ENCODE measurements at regions not wholly inside any gene's neighbourhood (a gene's known extent, or its start where the extent isn't known, plus 50 kb on each side); places are given as distances from the start of the nearest gene placed in this dataset.

DNA sequence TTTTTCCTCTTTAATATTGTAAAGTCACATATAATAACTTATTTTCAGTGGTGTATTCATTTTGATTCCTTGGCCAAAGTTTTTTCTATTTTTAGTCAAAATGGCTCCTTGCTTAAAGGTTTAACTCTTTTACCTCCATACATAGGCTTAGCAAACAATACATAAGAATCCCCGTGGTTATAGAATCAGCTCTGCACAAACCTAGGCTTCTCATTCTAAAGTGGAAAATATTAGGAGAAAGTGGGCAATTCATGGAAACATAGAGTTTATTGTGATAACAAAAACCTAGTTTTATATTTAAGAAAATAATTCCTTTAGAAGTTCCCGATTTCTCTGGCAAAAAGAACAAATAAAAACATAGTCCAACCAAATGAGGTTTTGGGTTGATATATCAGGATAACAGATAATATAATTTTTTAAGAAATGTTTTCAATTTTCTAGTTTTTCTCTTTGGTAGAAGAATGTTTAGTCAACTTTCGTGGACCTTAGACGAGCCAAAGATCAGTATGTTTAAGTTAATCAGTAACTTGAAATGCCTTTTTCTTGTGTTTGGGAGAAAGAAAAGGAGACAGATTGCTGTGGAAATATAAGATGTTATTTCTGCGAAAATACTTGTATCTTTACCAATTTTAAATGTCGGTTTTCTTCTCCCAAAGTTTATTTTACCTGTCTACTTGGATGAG is 93.4 kb upstream of the KLF12 start:
- DNase-seq = no peak

DNA sequence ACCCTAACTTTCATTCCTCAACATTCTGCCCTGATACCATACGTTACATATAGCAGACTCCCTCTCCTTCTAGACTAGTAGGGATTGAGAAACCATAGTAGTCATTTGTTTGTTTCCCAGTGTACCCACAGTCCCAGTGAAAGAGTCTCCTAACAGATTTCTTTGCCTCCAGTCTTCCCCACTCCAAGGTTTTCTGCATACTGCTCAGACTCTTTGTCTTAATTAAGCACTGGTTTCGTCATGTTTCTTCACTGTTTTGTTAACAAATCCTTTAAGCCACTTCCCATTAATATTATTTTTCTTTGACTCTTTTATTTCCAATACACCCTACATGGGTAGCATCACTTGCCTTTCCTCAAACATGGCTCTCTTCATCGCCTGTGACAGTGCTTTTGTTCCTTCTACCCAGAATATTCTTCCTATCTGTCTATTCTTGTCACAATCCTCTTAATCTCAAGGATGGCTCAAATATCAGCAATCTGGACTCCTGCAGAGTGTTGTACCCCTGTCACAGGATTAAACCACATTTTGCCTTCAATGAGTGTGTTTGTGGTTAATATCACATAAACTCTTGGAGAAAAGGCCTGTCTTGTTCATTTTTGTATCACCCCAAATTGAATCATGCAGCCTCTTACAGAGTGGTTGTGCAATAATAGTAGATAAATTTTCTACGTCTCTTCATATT is 92.7 kb upstream of the KLF12 start:
- no peak for DNase-seq

DNA sequence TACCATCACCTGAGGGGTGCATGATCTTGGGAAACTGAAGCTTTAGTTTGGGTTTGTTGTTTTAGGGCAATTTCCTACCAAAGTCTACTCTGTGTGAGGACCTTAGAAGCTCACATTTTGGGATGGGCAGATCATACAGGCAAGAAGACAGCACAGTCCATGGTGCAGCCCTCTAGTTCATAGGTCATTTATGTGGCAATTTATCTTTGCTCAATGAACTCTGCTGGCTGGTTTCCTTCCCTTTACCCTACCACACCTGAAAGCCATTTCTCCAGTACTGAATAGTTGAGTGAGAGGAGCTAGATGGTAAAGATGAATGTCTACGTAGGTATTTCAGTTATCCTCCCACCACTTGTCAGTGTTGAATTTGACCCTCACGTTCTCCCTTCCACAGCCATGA is 87.5 kb upstream of the KLF12 start:
- DNase-seq = no peak

DNA sequence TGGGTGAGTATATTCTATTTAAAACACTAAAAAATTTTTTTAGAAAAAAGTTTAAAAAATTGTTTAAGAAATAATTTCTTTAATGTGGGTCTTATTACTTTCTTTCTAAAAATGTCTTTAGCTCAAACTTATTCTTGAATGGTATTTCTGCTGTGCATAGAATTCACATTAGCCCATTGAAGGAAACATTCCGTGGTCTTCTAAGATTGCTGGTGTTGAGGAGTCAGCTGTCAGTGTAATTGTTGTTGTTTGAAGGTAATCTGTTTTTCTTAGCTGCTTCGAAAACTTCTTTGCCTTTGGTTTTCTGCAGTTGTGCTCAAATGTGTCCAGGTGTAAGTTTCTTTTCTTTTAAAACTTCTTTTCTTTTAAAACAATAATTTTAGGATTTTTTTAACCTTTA is 85.4 kb upstream of the KLF12 start:
- no peak for DNase-seq

DNA sequence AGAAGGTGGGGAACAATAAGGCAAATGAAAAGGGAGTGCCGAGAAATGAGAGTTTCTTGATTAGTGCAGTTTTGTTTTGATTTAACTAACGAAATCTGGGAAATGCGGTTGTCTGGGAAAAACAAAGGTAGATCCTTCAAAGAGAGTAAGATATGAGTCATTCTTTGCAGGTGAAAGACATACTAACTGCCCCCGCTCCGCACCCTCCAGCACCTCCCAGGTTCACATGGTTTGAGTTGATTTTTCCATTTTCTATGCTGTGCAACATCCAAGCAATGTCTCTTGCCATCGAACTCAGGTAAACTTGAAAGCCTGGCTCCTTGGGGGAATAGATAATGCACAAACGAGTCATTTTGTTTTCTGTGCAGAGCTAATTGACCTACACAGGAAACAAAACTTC is 84.1 kb upstream of the KLF12 start:
- DNase-seq = no peak

DNA sequence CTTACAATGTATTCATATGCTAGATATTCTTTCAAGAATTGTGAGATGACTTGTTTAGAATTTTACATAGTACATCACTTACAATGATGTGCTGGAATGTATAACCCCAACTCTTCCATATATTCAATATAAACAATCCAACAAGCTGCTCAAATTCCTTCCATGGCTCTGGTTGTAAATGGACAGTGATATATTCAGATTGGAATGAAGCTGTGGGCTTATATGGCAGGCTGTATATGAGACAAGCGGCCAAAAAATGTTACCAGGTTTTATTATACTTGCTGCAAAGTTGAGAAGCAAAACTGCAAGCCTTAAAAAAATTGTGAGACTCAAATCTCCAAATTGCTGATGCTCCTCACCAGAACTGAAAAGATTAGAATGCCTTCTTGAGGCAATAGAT is 83.6 kb upstream of the KLF12 start:
- no peak for DNase-seq

DNA sequence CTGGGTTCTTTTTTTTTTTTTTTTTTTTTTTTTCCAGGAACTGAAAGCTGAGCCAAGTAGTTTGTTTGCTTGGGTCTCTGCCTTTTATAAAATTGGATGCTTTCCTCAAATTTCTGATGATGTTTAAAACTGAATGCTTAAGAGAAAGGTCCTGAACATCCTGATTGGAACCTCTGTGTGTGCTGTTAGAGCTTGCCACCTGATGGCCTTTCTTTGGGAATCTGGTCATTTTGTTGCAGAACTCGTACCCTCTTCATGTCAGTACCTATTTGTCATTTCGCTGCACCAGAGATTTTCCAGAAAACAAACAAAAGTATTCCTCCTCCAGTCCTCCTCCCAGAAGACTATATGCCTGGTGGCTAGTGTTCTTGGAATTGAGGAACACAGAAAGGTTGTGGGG is 81.2 kb upstream of the KLF12 start:
- DNase-seq = no peak

DNA sequence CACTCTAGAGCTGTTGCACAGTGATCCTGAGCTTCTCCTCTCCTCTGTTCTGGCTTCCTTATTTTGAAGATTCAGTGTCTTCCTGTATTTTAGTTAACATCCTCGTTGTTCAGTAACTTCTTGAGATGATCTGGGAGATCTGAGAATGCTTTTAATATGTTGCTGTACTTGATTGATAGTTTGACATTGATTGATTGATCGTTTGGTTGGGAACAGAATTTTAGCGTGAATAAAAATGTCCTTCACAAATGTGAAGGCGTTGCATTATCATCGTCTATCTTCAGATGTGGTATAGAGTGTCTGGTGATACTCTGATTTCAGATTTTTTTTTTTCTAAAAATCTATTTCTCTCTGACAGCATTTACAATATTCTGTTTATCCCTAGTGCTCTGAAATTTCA is 80.1 kb upstream of the KLF12 start:
- DNase-seq = no peak

DNA sequence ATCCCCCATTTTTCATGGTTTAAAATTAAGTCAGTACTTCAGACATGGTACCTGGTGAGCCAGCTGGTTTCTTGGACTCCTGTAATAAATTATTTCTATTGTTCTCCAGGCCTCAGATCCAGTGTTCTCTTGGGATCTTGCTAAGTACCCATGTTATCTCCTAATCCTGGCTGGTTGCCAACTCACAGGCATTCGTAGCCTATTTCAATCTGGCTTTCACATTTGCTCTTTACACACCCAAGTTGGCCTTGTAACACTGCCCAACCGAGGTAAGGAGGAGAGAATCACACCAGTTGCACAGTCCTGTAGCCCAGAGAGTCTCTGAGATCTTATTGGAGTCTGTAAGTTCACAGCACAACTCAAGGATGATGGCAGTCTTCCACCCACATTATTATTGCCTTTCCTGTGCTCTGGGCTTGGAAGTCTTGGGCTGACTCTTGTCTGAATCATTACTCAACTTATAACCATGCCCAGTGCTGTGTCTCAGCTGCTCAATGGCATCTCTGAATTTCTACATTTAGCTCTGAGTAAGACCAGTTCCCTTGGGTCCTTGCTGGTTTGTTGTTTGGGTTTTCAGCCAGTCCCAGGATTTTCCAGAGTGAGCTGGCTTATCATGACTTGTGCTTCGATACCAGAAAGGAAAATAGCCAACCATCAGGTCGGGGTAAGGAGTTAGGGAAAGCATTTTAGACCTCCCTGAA is 76.6 kb upstream of the KLF12 start:
- no peak for DNase-seq

DNA sequence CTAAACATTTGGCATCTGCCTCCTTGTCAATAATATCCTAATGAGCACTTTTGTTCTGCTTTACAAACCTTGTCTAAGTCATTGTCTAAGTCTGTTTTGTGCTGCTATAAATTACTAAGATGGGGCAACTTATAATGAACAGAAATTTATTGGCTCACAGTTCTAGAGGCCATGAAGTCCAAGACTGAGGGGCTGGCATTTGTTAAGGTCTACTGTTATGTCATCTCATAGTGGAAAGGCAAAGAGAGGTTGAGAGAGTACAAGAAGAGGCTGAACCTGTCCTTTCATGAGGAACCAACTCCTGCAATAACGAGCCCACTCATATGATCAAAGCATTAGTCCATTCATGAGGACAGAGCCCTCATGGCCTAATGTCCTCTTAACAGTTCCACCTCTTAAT is 72.7 kb upstream of the KLF12 start:
- DNase-seq = no peak

DNA sequence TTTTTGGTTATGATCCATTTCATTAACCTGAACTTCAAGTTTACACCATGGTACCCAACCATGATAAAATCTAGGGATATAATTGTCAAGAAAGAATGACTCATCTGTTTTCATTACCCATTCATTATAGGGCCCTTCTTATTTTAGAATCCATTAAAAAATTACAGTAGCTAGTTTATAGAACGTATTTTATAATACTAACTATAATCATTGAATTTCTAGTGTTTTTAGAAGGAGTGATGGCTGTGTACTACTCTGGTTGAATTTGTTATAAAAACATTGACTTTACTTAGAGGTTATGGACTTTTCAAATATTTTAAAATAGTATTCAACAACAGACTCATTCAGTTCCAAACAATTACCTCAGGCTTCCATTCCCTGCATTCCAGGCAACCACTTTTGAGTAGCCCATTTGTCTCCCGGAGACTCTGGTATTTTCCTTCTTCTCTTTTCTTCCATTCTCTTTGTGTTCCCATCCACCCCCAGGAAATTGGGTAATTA is 71.9 kb upstream of the KLF12 start:
- no peak for DNase-seq

DNA sequence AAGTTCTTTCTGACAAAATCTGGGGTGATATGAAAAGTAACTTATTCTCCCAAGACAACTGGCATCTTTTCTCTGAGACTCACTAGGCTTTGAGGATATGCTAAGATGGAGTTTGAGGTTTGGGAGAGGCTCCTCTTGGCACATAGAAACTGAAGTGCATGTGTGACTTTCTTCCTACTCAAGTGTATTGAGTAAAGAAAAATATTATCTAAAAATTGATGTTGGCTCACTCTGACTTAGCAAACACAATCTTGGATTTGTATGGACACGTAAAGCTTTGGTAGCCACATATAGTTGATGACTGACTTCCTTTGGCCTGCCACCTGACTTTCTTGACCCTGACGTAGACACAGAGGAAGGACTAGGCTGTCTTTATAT is 71.1 kb upstream of the KLF12 start:
- DNase-seq = no peak

DNA sequence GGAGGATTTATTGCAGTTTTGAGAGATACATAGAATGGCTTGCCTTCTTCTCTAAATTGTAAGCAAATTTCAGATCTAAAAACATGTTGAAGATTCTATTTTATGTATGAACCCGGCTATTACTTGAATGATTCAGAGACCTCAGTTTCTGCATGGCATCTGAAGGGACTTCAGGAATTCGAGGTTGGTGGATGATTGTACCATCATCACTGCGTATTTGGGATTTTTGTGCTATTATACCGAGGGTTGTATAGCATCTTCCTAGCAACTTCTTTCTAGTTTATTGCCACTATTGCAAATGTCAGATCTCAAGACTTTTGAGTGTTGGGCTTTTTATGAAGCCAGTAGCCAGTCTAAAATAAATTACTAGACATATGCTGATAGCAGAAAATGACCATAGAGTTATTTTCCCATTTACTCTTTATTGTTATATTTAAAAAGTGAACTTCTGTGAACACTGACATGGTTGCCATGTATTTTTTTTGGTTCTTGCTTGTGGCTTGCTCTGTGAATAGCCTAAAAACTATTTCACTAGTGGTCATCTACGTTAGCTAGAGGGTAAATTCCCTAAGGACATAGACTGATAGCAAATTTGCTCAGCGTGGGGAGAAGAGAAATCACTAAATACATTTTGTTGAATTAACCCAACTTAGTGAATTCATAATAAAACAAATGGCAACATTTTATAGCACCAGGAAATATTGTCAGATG is 70.6 kb upstream of the KLF12 start:
- DNase-seq = no peak

DNA sequence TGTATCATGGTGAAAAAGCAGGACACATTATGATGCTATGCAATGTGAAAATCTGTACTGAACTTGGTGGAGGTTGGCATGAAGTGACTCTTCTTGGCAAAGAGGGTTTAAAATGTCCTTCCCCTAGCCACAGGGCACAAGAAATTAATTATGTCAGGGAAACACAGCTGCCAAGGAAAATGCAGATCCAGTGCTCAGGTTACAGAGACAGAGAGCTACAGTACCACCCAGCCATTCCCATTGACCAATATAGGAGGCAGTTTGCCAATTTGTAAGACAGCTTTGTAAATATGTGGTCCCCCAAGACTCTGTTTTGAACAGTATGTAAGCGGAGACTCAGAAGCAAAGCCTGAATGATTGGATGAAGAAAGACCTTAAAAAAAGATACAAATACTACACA is 69.4 kb upstream of the KLF12 start:
- DNase-seq = no peak

DNA sequence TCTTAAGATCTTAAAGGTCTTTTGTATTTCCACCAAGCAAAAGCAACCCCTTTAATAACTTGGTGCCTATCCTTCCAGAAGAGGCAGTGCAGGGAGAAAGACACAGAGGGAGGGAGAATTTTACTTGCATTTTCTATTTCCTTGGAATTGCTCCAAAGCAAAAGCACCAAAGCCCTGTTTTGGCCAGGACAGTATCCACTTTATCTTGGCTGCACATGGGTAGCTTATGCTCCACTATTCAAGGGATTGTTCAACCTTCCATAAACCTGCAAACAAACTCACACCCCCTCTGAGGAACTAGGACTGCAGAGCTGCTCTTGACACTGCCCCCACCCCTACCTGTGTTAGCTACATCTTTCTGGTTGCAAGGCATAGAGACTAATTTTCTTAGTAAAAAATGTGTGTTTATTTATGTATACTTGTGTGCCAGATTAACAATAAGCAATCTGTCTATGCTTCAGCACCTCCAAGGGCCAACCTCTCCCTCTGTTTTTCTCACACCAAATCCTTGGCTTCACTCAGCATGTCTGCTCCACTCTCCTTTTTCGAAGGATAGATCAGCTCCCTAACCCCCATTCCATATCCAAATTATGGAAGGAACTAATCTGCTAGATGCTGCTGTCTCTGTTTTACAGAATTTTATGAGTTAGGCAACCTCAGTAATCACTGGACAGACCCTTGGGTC is 68.1 kb upstream of the KLF12 start:
- no peak for DNase-seq

DNA sequence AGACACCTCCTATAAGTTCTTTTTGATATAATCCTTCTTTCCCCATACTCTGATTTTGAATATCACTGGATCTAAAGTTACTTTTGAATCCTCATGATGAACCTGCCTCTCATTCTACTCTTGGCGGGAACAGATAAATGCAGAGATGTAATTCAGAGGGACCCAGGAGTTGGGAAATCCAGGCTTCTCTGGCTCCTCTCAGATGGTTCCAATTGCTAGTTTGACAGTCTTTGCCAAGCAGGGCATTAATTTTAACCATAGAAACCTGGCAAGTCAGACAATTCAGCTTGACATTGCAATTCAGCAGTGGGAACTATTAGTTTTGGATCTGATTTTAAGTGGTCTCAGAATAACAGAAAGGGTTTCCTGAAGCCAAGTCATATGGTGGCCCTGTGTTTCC is 67.3 kb upstream of the KLF12 start:
- no peak for DNase-seq

DNA sequence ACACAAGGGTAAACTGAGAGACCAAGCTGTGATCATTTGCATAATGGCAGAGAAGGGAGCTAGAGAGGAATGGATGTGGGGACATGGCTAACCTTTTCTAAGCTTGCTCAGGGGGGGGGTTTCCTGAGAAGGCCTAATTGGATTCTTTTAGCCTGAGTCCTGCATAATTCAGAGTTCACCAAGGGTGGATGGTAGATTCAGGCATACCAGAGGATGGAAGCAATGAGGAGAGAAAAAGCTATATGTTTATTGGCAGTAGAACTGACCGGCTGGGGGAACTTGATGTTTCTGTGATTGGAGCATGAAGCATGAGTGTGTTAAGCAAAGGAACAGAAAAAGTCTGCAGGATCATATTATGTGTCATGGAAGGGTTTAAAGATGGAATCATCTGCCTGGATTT is 65.9 kb upstream of the KLF12 start:
- no peak for DNase-seq

DNA sequence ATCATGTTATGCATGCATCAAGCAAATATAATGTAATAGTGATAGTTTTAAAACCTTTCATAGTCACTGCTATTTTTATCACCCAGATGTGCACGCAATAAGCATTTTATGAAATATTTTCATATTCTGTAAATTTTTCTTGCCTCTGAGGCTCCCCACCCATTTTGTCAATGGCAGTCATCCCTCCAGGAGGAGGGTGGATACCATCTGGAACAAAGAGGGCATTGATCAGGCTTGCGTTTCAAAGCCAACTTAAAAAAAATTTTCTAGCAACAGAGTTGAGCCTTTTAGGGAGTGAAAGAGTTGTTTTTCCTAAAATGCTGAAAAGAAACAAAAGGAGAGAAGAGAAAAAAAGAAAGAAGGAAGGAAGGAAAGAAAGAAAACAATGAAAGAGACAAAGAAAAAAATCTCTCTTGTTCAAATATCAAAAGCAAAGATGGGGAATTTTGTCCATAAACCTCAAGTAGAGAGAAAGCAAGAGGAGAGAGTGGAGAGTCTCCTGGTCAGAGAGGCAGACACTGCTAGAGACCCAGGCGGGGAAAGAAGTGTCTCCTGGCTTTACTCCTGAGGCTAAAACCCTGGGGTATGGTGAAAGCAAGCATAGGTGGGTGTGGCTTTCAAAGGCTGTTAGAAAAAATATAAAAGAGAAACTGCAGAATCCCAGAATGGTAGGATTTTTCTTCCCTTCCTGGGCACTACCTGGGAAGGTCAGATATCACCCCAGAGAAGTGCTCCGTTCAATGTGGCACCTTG is 63.6 kb upstream of the KLF12 start:
- DNase-seq = no peak

DNA sequence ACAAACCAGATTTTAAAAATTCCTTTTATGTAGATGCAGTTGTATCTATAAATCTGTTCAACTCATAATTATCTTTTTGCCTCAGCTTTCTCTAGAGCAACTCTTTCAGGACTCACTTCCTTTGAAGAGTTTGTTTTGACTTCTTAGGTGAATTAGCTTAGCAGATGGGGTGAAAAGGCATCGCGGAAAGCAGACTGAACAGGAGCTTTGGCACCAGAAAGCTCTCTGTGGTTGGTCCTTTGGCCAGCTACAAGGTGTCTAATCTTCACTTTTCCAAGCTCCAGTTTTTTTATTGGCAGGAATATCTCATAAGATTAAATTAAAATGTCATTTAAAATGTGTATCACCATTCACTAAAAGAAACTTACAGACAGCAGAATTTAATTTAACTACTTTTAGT is 60.6 kb upstream of the KLF12 start:
- no peak for DNase-seq

DNA sequence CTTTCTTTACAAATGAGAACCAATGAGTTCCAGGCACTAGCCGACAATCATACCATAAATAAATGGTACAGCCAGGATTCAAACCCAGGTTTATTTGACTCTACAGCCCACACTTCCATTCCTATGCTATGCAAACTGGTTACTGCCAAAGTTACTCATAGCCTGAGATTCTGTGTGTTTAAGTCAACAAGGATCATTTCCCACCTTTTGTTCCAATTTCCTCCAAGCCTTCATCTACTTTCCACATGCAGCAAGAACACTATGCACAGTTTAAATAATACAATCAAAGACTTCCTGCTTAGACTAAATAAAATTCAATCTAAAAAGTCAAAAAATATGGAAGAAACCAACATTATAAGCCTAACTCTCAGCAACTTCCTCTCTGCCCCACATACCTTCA is 59.2 kb upstream of the KLF12 start:
- DNase-seq = no peak

DNA sequence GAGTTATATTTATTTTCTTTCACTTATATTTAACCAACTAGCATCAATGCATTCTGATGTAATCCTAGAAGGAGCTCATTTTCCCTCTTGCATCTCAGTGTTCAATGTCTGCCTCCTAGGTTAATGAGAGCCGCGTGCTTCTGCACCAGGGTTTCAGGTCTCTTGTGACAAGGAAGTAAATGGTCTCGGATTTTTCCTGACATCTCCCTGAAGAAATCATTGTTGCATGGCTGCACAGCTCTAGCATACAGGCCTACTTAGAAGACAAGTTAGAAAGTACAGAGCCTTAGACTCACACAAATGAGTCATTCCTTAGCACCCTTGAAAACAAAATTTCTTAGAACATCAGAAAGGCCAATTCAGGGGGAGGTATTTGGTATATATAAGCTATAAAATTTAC is 57.2 kb upstream of the KLF12 start:
- no peak for DNase-seq

DNA sequence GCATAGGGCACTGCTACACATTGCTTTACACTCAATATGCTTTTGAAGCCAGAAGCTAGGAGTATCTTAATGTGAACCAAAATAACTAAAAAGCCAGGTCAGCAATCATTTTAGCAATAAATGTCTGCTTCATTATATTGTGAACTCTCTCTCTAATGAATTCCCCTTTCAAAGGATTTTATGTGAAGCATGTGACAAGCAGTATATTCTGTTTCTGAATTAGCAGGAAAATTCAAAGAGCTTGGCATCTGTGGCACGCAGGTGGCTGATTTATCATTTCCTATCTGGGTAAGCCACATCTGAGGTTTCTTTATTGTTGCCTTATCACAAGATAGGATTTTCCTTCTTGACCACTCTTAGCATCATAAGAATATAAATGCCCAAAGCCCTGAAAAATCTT is 56.8 kb upstream of the KLF12 start:
- DNase-seq = no peak
